GM21737 (cell line): ENCODE measurements at regions not wholly inside any gene's neighbourhood (a gene's known extent, or its start where the extent isn't known, plus 50 kb on each side); places are given as distances from the start of the nearest gene placed in this dataset.

Source experiments
- ATAC-seq: cut with Tn5 transposase; IDR thresholded peaks from one replicate; pipeline ENCODE4 v1.9.1; 2021; ENCODE audit warnings: mild to moderate bottlenecking, moderate library complexity; ENCODE audit not compliant: unreplicated experiment

DNA sequence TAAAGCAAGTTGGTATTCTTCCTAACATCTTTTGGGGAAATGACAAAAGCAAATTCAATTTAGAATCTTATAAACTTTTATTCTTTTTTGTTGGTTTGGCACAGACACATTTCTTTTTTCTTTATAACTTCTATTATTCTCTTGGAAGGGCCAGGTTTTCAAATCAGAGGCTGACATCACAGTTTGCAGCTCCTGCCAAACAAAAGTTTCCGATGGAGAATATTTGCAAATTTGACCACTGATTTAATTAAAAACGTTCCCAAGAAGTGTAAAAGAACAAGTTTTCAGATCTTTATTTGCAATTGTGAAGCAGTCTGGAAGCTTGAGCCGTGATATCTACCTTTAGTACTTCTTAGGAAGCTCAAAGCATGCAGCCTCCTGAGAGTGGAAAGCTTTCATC lies 53.8 kb upstream of the CD83 start:
- ATAC-seq: no peak

DNA sequence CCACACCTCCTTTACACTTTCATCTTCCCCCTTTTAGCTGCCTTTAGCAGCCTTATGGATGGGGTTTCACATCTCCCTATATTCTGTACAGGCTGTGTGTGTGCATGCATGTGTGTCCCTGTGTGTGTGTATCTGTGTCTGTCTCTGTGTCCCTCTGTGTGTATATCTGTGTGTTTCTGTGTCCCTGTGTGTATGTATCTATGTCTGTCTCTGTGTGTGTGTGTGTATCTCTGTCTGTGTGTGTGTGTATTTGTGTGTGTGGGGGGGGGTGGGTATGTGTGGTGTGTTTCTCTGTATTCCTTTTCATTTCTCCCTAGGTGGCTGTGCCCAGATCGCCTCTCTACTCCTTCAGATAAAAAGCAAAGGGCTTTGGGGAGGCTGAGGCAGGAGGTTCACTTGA lies 52.2 kb upstream of the CD83 start:
- no peak for ATAC-seq

DNA sequence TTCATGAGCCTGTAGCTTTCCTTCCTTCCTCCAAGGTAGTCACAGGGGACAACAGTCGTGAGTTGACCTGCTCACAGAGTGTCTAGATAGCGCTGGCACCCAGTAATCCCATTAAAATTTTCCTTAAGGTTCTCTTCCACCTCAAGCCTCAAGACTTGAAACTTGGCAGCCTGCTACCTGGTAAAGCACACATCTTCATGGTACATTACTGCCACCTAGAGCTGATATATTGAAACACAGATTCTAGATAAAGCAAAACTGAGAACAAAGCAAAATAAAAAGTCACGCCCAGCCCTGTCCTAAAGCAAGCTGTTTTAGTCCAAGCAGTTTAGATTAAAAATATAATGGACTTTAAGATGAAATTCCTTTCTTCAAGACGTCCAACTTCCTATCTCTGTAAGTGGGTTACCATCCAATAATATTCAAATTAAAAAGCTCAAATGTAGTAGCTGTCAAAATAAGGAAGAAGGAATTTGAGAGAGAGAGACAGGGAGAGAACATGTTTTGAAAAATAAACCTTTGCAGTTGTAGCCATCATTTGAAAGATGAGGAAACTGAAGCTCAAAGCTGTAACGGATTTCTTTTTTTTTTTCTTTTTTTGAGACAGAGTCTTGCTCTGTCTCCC lies 50.7 kb upstream of the CD83 start:
- peak; percentile 79 for ATAC-seq

DNA sequence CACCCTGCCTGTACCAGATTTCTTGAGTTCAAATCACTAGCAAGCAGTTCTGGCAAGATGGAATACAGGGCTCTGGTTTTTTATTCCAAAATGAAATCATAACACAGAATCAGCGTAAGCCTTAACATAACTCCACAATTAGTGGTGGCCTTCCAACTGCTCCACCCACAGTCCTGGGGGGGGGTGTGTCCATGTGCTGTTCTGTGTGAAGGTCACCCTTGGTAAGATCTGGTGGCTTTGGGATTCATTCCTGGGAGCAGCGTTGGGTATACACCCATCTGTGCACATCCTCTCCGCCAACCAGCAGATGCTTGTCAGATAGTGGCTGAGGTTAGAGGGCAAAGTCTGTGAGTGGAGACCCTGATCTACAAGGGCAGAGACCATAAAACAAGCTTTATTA lies 49.9 kb upstream of the CD83 start:
- no peak for ATAC-seq
